HCEC 1CT (cell line): ENCODE measurements at regions not wholly inside any gene's neighbourhood (a gene's known extent, or its start where the extent isn't known, plus 50 kb on each side); places are given as distances from the start of the nearest gene placed in this dataset.

Experiments used
- DNase-seq: peaks from one replicate; pipeline ENCODE4 v3.0.0-alpha.2; 2017

DNA sequence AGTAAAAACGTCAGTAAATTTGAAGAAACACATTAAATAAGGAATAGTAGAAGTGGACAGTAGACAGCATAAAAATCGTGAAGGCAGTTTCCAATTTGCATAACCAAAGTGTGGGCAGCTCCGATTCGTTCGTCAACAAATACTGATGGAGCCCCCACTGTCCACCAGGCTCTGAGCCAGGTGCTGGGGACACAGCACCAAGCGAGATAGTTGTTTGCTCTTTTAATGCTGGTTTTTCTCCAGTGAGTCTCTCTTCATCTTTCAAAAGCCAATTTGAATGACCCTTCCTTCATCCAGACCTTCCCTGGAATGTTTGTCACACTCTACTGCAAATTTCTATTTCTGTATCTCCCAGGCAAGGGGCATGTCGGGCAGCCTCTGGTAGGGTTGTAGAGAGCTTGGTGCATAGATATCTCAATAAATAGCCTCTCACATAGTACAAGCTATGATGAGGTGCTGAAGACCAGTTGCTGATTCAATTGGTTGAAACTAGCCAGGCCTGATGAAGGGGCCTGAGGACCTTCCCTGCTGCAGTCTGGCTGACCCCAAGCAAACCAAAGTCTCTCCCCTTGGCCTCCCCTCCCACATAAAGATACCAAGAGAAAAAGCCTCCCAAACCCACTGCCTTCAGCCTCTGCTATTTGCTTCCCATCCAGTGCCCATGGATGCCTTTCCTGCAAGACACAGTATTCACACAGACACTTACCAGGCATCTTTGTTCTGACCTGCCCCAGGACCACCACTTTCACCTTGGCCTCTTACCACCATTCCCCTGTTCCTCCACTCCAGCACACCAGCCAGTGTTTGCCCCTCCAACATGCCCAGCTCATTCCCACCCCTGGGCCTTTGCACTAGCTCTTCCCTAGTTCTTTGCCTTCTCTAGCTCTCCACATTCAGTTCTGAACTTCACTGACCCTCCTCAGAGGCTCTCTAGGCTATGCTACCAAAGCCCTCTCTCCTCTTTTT, 125.2 kb downstream of the CEBPB start:
- DNase-seq, result no peak

DNA sequence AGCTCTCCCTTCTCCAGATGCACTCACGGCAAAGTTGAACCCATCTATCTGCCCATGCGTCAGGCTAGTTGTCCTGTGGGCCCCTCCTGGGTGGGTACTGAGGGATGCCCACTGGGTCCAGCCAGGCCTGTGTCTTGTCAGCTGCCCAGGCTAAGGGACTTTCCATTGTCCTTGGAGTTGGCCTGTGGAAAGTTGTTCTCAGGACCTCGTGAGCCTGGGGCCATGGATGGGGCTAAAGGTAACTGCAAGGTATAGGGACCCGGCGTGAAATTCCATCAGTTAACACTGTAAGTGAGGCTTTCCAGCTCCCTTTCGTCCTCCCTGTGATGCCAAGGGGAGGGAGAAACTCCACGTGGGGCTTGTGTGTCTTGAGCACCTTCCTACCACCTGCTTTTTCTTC, 126.5 kb downstream of the CEBPB start:
- DNase-seq, result no peak

- no peak for DNase-seq
Measured at GRCh38 chr20:50317609-50318008, 127.0 kb downstream of the CEBPB start.

GRCh38 chr20:50318710-50319109, 128.1 kb downstream of the CEBPB start:
- DNase-seq, result no peak

- no peak for DNase-seq
Measured at GRCh38 chr20:50320005-50320900, 129.6 kb downstream of the CEBPB start.

- peak; percentile 84 for DNase-seq
Measured at GRCh38 chr20:50320901-50321796, 130.5 kb downstream of the CEBPB start.

DNA sequence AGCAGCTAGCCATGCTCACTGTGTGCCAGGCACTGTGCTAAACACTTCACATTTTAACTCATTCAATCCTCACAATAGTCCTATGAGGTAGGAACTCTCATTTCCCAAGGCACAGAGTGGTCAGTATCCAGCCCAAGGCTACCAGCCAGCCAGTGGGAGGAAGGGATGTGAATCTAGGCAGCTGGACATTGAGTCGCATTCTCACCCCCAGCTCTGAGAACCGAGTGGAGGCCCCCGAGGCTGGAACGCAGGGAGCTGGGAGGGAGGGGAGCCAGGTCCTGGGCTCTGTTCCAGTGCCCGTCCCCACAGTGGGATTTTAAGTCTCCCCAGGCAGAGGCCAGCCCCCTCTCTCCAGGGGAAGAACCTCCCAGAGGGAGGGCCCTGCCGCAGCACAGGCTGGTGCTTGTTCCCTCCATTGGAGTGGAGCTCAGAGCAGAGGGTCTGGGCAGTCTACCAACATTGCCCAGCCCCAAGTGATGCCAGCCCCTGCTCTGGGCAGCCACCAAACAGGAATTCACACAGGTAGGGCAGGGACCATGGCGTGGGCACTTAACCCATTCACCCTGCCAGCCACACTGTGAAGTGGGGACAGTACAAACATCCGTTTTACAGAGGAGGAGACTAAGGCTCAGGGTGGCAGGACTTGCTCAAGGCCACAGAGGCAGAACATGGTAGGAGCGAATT, 131.3 kb downstream of the CEBPB start:
- DNase-seq, result no peak

GRCh38 chr20:50322703-50323131, 132.1 kb downstream of the CEBPB start:
- no peak for DNase-seq

DNA sequence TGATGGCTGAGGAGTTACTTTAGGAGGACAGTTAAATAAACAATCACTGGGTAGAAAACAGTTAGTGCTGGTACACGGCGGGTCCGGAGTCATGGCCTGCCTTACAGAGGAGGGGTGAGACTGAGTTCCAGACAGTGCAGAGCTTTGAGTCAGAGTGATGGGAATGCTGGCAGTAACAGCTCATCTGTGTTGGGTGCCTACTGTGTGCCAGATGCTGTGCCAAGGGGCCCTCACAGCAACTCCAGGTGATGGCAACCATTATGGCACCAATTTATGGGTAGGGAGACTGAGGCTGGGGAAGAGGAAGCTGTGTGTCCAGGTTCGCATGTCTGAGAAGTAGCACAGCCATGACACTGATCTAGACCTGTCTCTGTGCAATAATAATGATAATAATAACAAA, 132.6 kb downstream of the CEBPB start:
- no peak for DNase-seq

- no peak for DNase-seq
Measured at GRCh38 chr20:50323777-50324775, 133.4 kb downstream of the CEBPB start.

GRCh38 chr20:50325215-50325614, 134.6 kb downstream of the CEBPB start:
- no peak for DNase-seq

DNA sequence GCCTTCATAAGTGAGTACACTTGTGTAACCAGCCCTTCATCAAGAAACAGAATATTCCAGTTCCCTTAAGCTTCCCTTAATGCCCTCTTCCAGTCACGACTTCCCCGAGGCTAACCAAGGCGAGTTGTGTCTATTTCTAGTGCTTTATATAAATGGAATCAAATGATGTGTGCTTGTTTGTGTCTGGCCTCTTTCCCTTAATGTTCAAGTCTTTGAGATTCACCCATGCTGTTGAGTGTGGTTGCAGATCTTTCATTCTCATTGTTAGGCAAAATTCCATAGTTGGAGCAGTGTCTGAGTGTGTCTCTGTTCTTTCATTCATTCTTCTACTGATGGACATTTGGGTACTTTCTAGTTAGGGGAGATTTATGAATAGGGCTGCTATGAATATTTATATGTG, 135.0 kb downstream of the CEBPB start:
- no peak for DNase-seq

DNA sequence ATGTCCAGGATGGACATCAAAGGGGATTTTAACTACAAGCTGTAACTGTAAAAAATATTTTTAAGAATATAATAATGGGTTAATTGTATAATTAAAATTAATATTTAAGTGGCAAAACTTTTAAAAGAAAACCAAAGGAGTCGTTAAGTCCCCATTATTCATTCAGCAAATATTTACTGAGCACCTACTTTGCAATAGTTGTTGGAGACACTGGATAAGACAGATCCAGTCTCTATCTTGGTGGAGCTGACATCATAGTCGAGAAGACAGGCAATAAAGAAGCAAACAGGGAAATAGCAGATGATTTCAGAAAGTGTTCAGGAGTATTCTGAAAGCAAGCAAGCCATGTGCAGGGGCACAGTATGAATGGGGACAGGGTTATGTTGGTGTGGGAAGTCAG, 137.0 kb downstream of the CEBPB start:
- no peak for DNase-seq

DNA sequence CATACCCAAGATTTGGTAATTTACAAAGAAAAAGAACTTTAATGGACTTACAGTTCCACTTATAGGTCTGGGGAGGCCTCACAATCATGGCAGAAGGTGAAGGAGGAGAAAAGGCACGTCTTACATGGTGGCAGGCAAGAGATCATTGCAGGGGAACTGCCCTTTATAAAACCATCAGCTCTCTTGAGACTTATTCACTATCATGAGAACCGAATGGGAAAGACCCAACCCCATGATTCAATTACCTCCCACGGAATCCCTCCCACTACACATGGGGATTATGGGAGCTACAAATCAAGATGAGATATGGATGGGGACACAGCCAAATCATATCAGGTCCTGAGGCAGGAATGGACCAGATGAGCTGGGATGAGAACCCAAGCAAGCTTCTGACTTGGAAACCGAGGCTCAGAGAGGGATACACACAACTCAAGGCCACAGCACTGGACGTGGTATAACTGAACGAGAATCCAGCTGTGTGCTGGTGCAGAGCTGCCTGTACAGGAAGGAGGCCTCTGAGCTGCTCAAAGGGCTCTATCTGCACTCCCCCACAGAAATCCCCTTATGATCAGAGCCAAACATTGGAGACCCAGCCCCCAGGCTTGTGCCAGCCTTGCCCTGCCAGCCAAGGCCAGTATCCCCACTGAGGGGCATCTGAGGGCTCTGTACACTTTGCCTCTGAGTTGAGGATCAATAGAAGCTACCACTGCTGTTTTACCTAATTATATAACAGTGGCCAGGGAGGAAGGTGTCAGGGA, 137.8 kb downstream of the CEBPB start:
- no peak for DNase-seq

- no peak for DNase-seq
Measured at GRCh38 chr20:50328996-50329898, 138.6 kb downstream of the CEBPB start.

DNA sequence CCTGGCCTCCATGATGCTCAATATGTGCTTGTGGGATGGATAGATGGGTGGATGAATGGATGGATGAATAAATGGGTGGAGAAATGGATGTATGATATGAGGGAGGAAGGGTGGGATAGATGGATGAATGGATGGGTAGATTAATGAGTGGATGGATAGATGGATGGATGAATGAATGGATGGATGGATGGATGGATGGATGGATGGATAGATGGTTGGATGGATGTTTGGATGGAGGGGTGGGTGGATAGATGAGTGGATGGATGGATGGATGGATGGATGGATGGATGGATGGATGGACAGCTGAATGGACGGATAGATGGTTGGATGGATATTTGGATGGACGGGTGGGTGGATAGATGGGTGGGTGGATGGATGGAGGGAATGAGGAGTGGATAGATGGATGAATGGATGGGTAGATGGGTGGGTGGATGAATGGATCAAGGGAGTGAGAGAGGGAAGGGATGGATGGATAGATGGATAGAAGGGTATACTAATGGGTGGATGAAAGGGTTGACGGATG, 139.4 kb downstream of the CEBPB start:
- DNase-seq, result no peak

DNA sequence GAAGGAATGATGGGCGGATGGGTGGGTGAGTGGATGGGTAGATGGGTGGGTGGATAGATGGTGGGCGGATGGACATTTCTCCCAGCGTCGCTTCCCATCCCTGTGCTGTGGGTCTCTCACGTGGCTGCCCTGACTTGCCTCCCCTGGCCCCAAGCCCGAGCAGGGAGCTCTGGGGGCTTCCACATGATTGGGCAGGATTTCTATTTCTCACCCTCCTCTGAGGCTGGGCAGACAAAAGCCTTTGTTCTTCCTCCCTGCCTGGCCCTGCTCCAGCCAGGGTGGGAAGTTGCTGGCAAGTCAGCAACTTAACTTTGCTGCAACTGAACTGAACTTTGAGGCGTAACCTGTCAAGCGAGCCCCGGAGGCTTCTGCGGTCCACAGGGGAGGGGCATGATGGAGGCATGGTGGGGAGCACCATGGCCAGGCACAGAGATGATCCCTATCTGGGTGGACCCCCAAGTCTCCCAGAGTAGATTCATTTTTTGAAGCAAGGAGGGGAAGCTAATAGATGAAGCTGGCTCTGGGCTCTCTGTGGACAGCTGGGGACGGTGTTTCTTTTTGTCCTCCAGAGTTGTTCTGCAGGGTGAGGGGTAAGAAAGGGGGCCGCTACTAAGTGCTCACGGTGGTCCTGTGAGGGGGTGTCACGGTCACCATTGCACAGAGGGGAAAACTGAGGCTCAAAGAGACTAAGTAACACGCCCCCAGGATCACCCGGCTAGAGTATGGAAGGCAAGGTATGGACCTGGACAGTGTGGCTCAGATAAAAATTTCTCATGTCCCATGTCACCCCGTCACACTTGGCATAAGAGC, 140.1 kb downstream of the CEBPB start:
- DNase-seq, result no peak
